Lower leg skin (tissue), 3 donors: ENCODE measurements at regions not wholly inside any gene's neighbourhood (a gene's known extent, or its start where the extent isn't known, plus 50 kb on each side); places are given as distances from the start of the nearest gene placed in this dataset.

Source experiments
- CTCF ChIP-seq, 3 donors: fragments of 450-650 bp; IDR thresholded peaks; one replicate each; pipeline ENCODE4 v1.5.1; 2016; ENCODE audit warnings: antibody characterized with exemption in 3 of 3, mild to moderate bottlenecking in 3 of 3, moderate library complexity in 2 of 3
- POLR2A ChIP-seq, 2 donors: fragments of 450-650 bp; IDR thresholded peaks; one replicate each; pipeline ENCODE4 v1.6.1; 2016 to 2017; ENCODE audit warnings: antibody characterized with exemption in 2 of 2, mild to moderate bottlenecking in 1 of 2, moderate library complexity in 1 of 2

- TF ChIP-seq CTCF (IDR thresholded peaks at IDR 0.05) (no peak), POLR2A (IDR thresholded peaks at IDR 0.05) (no peak)
Observed at GRCh38 chrX:79287724-79288123, 79.4 kb downstream of the ITM2A start.
